Peyer's patch (tissue), 4 donors: ENCODE measurements at regions not wholly inside any gene's neighbourhood (a gene's known extent, or its start where the extent isn't known, plus 50 kb on each side); places are given as distances from the start of the nearest gene placed in this dataset.

Experiments
- CTCF ChIP-seq, 6 experiments: fragments of 450-650 bp in 4 of 6; fragments of 200-600 bp in 2 of 6; sonication (generic) in 1 of 6; IDR thresholded peaks; one replicate each; pipeline ENCODE4 v1.5.1; 2017 to 2019; ENCODE audit warnings: antibody characterized with exemption in 6 of 6, mild to moderate bottlenecking in 3 of 6, moderate library complexity in 1 of 6
- POLR2A ChIP-seq, 2 donors: fragments of 450-650 bp; IDR thresholded peaks; one replicate each; pipeline ENCODE4 v1.5.1; 2017; ENCODE audit warnings: antibody characterized with exemption in 2 of 2, mild to moderate bottlenecking in 2 of 2, moderate library complexity in 2 of 2

DNA sequence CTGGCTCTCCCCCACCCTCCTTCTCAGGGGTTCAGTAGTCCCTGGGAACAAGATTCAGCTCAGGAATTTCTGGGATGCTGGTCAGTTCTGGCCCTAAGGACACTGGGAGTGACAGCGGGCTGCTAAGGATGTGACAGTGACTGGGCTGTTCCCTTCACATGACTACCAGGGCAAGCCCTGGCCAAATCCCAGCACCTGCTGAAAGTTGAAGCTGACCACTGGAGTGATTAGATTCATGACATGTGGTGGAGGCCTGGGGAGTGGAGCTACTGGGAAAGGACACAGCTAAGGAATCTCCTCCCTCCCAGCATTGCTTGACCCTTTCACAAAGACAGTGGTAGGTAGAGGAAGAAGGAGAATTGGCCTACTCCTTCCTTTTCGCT lies 204.9 kb downstream of the DAD1 start:
- TF ChIP-seq CTCF (IDR thresholded peaks at IDR 0.05) (no peak), POLR2A (IDR thresholded peaks at IDR 0.05) (no peak)
